PC-9 (cell line): ENCODE measurements at regions not wholly inside any gene's neighbourhood (a gene's known extent, or its start where the extent isn't known, plus 50 kb on each side); places are given as distances from the start of the nearest gene placed in this dataset.

Experiments used
- BruUV-seq: library from RNA; stranded (reverse); fragments of 400-500 nt; replicated peaks from 2 replicates; lab custom pipeline; 2021; lab: Mats Ljungman, UMichigan
- CTCF ChIA-PET: fragments of 300-600 bp; sonication (Branson Sonifier 250); formaldehyde crosslinking; loops from one replicate; lab custom pipeline; 2022; ENCODE audit warnings: antibody characterized with exemption; lab: Charles Lee
- POLR2A ChIA-PET: fragments of 300-600 bp; sonication (Branson Sonifier 250); formaldehyde crosslinking; loops from one replicate; lab custom pipeline; 2022; ENCODE audit warnings: antibody characterized with exemption; ENCODE audit not compliant: unreplicated experiment; lab: Charles Lee
- DNase-seq, 2 experiments: peaks; one replicate each; pipeline versions ENCODE4 v3.0.0 to v3.0.0-alpha.2; 2015 to 2022; ENCODE audit warnings: mixed read lengths in 1 of 2
- H2AFZ ChIP-seq: fragments of 200-600 bp; sonication (generic); 2 replicates; pipeline ENCODE4 v1.8.1; 2017; ENCODE audit warnings: antibody characterized with exemption
- H3F3A ChIP-seq: fragments of 200-600 bp; sonication (generic); 2 replicates; pipeline ENCODE4 v1.8.1; 2017; ENCODE audit warnings: antibody characterized with exemption, mild to moderate bottlenecking, low read depth; ENCODE audit not compliant: insufficient read depth
- H3K27ac ChIP-seq: fragments of 200-600 bp; sonication (generic); 2 replicates; pipeline ENCODE4 v1.6.1; 2016; ENCODE audit warnings: mixed run types
- H3K27me3 ChIP-seq: fragments of 200-600 bp; sonication (generic); 2 replicates; pipeline ENCODE4 v1.6.1; 2016; ENCODE audit warnings: low read depth, mixed run types; ENCODE audit not compliant: insufficient read depth
- H3K36me3 ChIP-seq: fragments of 200-600 bp; sonication (generic); 2 replicates; pipeline ENCODE4 v1.6.1; 2016; ENCODE audit warnings: low read depth, mixed run types
- H3K4me1 ChIP-seq: fragments of 200-600 bp; sonication (generic); replicated peaks from 2 replicates; pipeline ENCODE4 v1.6.1; 2016; ENCODE audit warnings: mixed run types; ENCODE audit not compliant: insufficient read depth
- H3K4me2 ChIP-seq: fragments of 200-600 bp; sonication (generic); 2 replicates; pipeline ENCODE4 v1.6.1; 2017; ENCODE audit warnings: mixed run types
- H3K4me3 ChIP-seq: fragments of 200-600 bp; sonication (generic); 2 replicates; pipeline ENCODE4 v1.6.1; 2016; ENCODE audit warnings: mixed run types
- H3K79me2 ChIP-seq: fragments of 200-600 bp; sonication (generic); 2 replicates; pipeline ENCODE4 v1.6.1; 2017; ENCODE audit warnings: low read depth, mixed run types
- H3K9me2 ChIP-seq: fragments of 200-600 bp; sonication (generic); 2 replicates; pipeline ENCODE4 v1.8.1; 2017; ENCODE audit warnings: mild to moderate bottlenecking; ENCODE audit not compliant: insufficient read depth
- H3K9me3 ChIP-seq: fragments of 200-600 bp; sonication (generic); 2 replicates; pipeline ENCODE4 v1.8.1; 2016; ENCODE audit warnings: low read depth; ENCODE audit not compliant: insufficient read depth
- H4K20me1 ChIP-seq: fragments of 200-600 bp; sonication (generic); 2 replicates; pipeline ENCODE4 v1.8.1; 2017; ENCODE audit not compliant: insufficient read depth
- EZH2 ChIP-seq: fragments of 200-600 bp; sonication (generic); IDR thresholded peaks from 2 replicates; pipeline ENCODE4 v1.8.0; 2017; ENCODE audit warnings: antibody characterized with exemption, low read depth
- intact Hi-C: fragments of 100-400 bp; cut with micrococcal nuclease; formaldehyde crosslinking; loops from one replicate; pipeline ENCODE4 v1.10.0; 2022; ENCODE audit not compliant: unreplicated experiment
- TF ChIP-seq, protein P1 (sequence below): fragments of 200-600 bp; sonication (generic); conservative IDR thresholded peaks from 2 replicates; pipeline ENCODE4 v1.6.1; 2017; ENCODE audit warnings: mixed run types, antibody characterized with exemption, mild to moderate bottlenecking, moderate library complexity

- Histone ChIP-seq H3K79me2 (no peaks in the 10 kb centered on the region), H4K20me1 (no peaks in the 10 kb centered on the region), H3K9me3 (peaks cover 7% of the 10 kb centered on the region; the same call in 1 of the 2 replicates), H2AFZ (no peak overlapping the region), H3F3A (0 out of 2 replicates have a peak, but pooled peaks cover under 1% of the 10 kb centered on the region), H3K4me3 (no peak overlapping the region), H3K9me2 (no peaks in the 10 kb centered on the region), H3K4me1 (no peaks in the 10 kb centered on the region), H3K27me3 (peaks cover 55% of the 10 kb centered on the region), H3K27ac (no peak overlapping the region), H3K36me3 (no peaks in the 10 kb centered on the region), H3K4me2 (no peak overlapping the region)
- BruUV-seq = no TSS peak
- CTCF ChIA-PET = no interaction called here
- TF ChIP-seq, protein P1, sequence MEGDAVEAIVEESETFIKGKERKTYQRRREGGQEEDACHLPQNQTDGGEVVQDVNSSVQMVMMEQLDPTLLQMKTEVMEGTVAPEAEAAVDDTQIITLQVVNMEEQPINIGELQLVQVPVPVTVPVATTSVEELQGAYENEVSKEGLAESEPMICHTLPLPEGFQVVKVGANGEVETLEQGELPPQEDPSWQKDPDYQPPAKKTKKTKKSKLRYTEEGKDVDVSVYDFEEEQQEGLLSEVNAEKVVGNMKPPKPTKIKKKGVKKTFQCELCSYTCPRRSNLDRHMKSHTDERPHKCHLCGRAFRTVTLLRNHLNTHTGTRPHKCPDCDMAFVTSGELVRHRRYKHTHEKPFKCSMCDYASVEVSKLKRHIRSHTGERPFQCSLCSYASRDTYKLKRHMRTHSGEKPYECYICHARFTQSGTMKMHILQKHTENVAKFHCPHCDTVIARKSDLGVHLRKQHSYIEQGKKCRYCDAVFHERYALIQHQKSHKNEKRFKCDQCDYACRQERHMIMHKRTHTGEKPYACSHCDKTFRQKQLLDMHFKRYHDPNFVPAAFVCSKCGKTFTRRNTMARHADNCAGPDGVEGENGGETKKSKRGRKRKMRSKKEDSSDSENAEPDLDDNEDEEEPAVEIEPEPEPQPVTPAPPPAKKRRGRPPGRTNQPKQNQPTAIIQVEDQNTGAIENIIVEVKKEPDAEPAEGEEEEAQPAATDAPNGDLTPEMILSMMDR = no peak
- TF ChIP-seq EZH2 = no peak
- POLR2A ChIA-PET = no interaction called here
- intact Hi-C loops = no loop called here
- no peak for DNase-seq
Observed at GRCh38 chr2:241943209-241943850, 73.8 kb downstream of the RTP5 start.

- Histone ChIP-seq H2AFZ (no peak overlapping the region), H3K27ac (no peak overlapping the region), H3K4me1 (no peaks in the 10 kb centered on the region), H3K9me2 (no peaks in the 10 kb centered on the region), H3K9me3 (peaks cover 7% of the 10 kb centered on the region; the same call in 1 of the 2 replicates), H3K27me3 (peaks cover 57% of the 10 kb centered on the region), H3K36me3 (no peaks in the 10 kb centered on the region), H4K20me1 (no peaks in the 10 kb centered on the region), H3K79me2 (no peaks in the 10 kb centered on the region), H3K4me2 (no peak overlapping the region), H3F3A (0 out of 2 replicates have a peak, but pooled peaks cover 4% of the 10 kb centered on the region), H3K4me3 (no peak overlapping the region)
- BruUV-seq = no TSS peak
- intact Hi-C loops = no loop called here
- DNase-seq = no peak
- ChIA-PET CTCF (no interaction called here), POLR2A (no interaction called here)
- TF ChIP-seq EZH2 = no peak
- TF ChIP-seq, protein P1 = no peak
Observed at GRCh38 chr2:241943961-241944575, 74.5 kb downstream of the RTP5 start.

- Histone ChIP-seq H3K4me3 (no peak overlapping the region), H3K36me3 (no peaks in the 10 kb centered on the region), H4K20me1 (no peaks in the 10 kb centered on the region), H3K27ac (no peak overlapping the region), H3K9me2 (no peaks in the 10 kb centered on the region), H3K9me3 (peaks cover 7% of the 10 kb centered on the region; the same call in 1 of the 2 replicates), H3F3A (0 out of 2 replicates have a peak, but pooled peaks cover 4% of the 10 kb centered on the region), H3K27me3 (peaks cover 64% of the 10 kb centered on the region), H3K4me2 (no peak overlapping the region), H2AFZ (no peak overlapping the region), H3K4me1 (no peaks in the 10 kb centered on the region), H3K79me2 (no peaks in the 10 kb centered on the region)
- no peak for TF ChIP-seq EZH2
- TF ChIP-seq, protein P1 = no peak
- intact Hi-C loops = no loop called here
- ChIA-PET POLR2A (no interaction called here), CTCF (interaction anchor here (0.6 kb wide), 1 partner anchor 52 kb away, joined by 3 read pairs; no protein-coding TSS in a partner anchor)
- DNase-seq = no peak
- BruUV-seq = no TSS peak
Observed at GRCh38 chr2:241944821-241945220, 75.3 kb downstream of the RTP5 start.
